ENCODE measurements at regions not wholly inside any gene's neighbourhood (a gene's known extent, or its start where the extent isn't known, plus 50 kb on each side); places are given as distances from the start of the nearest gene placed in this dataset.

DNA sequence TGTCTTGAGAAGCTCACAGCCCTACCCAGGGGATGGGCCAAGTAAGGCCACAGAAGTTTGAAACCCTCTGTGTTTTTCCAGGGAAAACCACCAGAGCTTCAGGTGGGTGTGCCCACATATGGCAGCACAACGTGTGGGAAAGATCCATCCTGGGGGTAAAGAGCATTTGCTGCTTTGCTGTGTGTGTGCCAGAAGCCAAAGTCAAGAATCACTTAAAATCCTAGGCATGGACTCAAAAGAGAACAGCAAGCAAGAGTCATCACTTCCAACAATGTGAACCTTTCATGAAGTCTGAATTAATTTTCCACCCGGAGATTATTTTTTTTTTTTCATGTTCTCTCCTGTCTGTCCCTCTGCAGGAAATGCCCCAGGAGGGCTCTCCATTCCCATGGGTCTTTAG is 308.2 kb upstream of the SGK1 start:
- no peak overlapping the region for H3K27ac Mint-ChIP-seq

GRCh38 chr6:134624781-134625180 is 306.9 kb upstream of the SGK1 start:
- no peaks in the 10 kb centered on the region for H3K36me3 Mint-ChIP-seq (ENCODE audit: low read depth)
- DNase-seq: no peak
- H3K4me1 Mint-ChIP-seq: no peaks in the 10 kb centered on the region
- TF ChIP-seq, protein P1, sequence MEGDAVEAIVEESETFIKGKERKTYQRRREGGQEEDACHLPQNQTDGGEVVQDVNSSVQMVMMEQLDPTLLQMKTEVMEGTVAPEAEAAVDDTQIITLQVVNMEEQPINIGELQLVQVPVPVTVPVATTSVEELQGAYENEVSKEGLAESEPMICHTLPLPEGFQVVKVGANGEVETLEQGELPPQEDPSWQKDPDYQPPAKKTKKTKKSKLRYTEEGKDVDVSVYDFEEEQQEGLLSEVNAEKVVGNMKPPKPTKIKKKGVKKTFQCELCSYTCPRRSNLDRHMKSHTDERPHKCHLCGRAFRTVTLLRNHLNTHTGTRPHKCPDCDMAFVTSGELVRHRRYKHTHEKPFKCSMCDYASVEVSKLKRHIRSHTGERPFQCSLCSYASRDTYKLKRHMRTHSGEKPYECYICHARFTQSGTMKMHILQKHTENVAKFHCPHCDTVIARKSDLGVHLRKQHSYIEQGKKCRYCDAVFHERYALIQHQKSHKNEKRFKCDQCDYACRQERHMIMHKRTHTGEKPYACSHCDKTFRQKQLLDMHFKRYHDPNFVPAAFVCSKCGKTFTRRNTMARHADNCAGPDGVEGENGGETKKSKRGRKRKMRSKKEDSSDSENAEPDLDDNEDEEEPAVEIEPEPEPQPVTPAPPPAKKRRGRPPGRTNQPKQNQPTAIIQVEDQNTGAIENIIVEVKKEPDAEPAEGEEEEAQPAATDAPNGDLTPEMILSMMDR (IDR thresholded peaks at IDR 0.05): no peak
- intact Hi-C loops (cut with micrococcal nuclease): no loop called here
- ChIA-PET CTCF (interaction anchor here (1.0 kb wide), 1 partner anchor 17 kb away, joined by 3 read pairs; no protein-coding TSS in a partner anchor), POLR2A (no interaction called here)
- no peak overlapping the region for H3K27ac Mint-ChIP-seq
- no peaks in the 10 kb centered on the region for H3K9me3 Mint-ChIP-seq
- no peak for ATAC-seq (ENCODE audit: low read depth)
- H3K4me3 Mint-ChIP-seq: no peak overlapping the region
- peaks cover 3% of the 10 kb centered on the region for H3K27me3 Mint-ChIP-seq

More for the DNA sequence above, 308.2 kb upstream of the SGK1 start:
- Mint-ChIP-seq H3K4me1 (peaks cover 10% of the 10 kb centered on the region), H3K9me3 (no peaks in the 10 kb centered on the region), H3K36me3 (ENCODE audit: low read depth) (no peaks in the 10 kb centered on the region), H3K27me3 (peaks cover 3% of the 10 kb centered on the region), H3K4me3 (no peak overlapping the region)
- TF ChIP-seq, protein P1 (IDR thresholded peaks at IDR 0.05): no peak
- intact Hi-C loops (cut with micrococcal nuclease): no loop called here
- ChIA-PET POLR2A (no interaction called here), CTCF (no interaction called here)
- DNase-seq (no peak), ATAC-seq (ENCODE audit: low read depth) (no peak)

GRCh38 chr6:134623401-134623800 is 305.5 kb upstream of the SGK1 start:
- H3K27ac Mint-ChIP-seq: no peak overlapping the region
- H3K4me1 Mint-ChIP-seq: peaks cover 2% of the 10 kb centered on the region
- peaks cover 3% of the 10 kb centered on the region for H3K27me3 Mint-ChIP-seq
- no peaks in the 10 kb centered on the region for H3K36me3 Mint-ChIP-seq (ENCODE audit: low read depth)
- DNase-seq (no peak), ATAC-seq (ENCODE audit: low read depth) (no peak)
- H3K9me3 Mint-ChIP-seq: no peaks in the 10 kb centered on the region
- ChIA-PET POLR2A (interaction anchor here (1.2 kb wide), 1 partner anchor 445 kb away, joined by 3 read pairs; no protein-coding TSS in a partner anchor), CTCF (no interaction called here)
- TF ChIP-seq, protein P1 (IDR thresholded peaks at IDR 0.05): no peak
- intact Hi-C loops (cut with micrococcal nuclease): no loop called here
- no peak overlapping the region for H3K4me3 Mint-ChIP-seq

DNA sequence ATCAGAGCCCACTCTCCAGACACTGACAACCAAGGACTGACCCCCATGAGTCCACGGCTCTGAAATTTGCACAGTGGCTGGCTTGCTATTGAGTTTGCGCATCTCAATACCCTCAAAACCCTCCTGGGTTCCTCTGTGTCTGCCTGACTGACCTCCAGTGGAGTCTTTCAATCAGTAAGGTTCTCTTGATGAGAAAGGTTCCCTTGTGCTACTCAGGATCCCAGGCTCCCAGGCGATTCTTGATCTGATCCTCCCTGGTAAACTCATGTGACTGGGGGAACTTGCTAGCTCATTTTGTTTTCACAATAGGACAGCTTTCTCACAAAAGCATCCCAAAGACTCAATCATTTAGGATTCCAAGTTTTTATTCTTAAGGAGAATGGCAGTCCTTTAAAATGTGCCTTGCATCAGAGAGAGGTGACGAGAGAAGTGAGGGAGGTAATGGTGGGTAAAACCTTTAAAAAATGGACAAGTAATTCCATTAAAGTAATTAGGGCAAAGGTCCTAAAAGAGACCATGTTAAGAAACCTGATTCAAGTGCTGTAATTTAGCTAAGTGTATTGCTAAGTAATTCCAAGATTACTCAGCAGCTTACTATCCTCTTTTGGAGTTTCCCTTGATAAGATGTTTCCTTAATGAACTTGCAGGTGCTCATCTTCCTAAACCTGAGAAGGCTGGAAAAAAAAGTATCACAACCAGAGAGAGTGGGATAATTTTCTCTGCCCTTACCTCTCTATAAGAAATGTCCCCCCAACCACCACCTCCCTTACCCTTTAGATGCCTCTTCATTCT is 304.7 kb upstream of the SGK1 start:
- ChIA-PET POLR2A (no interaction called here), CTCF (no interaction called here)
- Mint-ChIP-seq H3K9me3 (no peaks in the 10 kb centered on the region), H3K36me3 (ENCODE audit: low read depth) (no peaks in the 10 kb centered on the region), H3K4me3 (no peak overlapping the region), H3K27me3 (peaks cover 3% of the 10 kb centered on the region), H3K27ac (no peak overlapping the region), H3K4me1 (peaks cover 2% of the 10 kb centered on the region)
- ATAC-seq (ENCODE audit: low read depth): no peak
- TF ChIP-seq, protein P1 (IDR thresholded peaks at IDR 0.05): no peak
- intact Hi-C loops (cut with micrococcal nuclease): no loop called here
- DNase-seq: no peak

DNA sequence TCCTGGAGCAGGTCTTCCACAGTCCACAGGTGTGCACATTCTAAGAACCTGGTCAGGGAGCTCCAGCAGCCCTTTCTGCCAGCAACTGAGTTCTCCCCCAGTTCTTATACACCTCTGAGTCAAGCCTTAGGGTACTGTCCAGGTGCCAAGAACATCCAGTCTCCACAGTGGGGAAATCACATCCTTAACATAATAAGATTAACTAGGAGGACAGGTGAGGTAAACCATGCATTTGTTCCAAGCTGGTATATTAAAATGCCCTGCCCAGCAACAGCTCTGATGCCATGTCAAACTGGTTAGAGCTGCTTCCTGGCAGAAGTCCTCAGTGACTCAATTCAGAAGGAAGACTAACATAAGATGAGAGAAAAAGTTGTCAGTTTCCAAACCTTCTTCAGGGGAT is 303.9 kb upstream of the SGK1 start:
- Mint-ChIP-seq H3K36me3 (ENCODE audit: low read depth) (no peaks in the 10 kb centered on the region), H3K4me1 (peaks cover 2% of the 10 kb centered on the region), H3K9me3 (no peaks in the 10 kb centered on the region), H3K27ac (no peak overlapping the region), H3K4me3 (no peak overlapping the region), H3K27me3 (peaks cover 3% of the 10 kb centered on the region)
- intact Hi-C loops (cut with micrococcal nuclease): no loop called here
- CTCF ChIA-PET: no interaction called here
- TF ChIP-seq, protein P1 (IDR thresholded peaks at IDR 0.05): no peak
- DNase-seq: no peak
- no peak for ATAC-seq (ENCODE audit: low read depth)
- POLR2A ChIA-PET: no interaction called here
